T-cell (primary cell): ENCODE measurements at regions not wholly inside any gene's neighbourhood (a gene's known extent, or its start where the extent isn't known, plus 50 kb on each side); places are given as distances from the start of the nearest gene placed in this dataset.

ENCODE experiments used
- ATAC-seq, 4 experiments: fragments of 200-7000 bp in 3 of 4; fragments of 150-1000 bp in 1 of 4; cut with Tn5 transposase; replicated peaks in 1 of 4; 1 replicate in 3 of 4; 2 replicates in 1 of 4; pipeline ENCODE4 v1.10.0; 2021; ENCODE audit warnings: moderate library complexity in 3 of 4, mild to moderate bottlenecking in 2 of 4, moderate number of reproducible peaks in 1 of 4
- CTCF ChIA-PET, 2 donors: fragments of 300-600 bp; sonication (Branson Sonifier 250); formaldehyde crosslinking; loops; one replicate each; lab custom pipeline; 2022; ENCODE audit warnings: antibody characterized with exemption in 2 of 2; lab: Charles Lee
- POLR2A ChIA-PET, 2 donors: fragments of 300-600 bp; sonication (Branson Sonifier 250); formaldehyde crosslinking; loops; one replicate each; lab custom pipeline; 2022; ENCODE audit warnings: antibody characterized with exemption in 2 of 2; lab: Charles Lee
- DNase-seq, 35 experiments: peaks; one replicate each; pipeline versions ENCODE4 v3.0.0 to v3.0.0-alpha.2; 2013 to 2023
- H3K27ac ChIP-seq: one replicate; pipeline ENCODE4 v1.5.1; 2013; ENCODE audit warnings: low read length
- H3K27me3 ChIP-seq, 2 experiments: replicated peaks in 1 of 2; 1 replicate in 1 of 2; 2 replicates in 1 of 2; pipeline versions ENCODE4 v1.6.1 to v1.7.0; 2013; ENCODE audit warnings: low read length in 1 of 2, mixed read lengths in 1 of 2; ENCODE audit not compliant: control insufficient read depth in 2 of 2, insufficient read depth in 2 of 2; ENCODE audit errors: extremely low read depth in 1 of 2
- H3K36me3 ChIP-seq, 2 donors: 1 replicate in 1 of 2; 2 replicates in 1 of 2; pipeline versions ENCODE4 v1.6.1 to v1.7.0; 2013; ENCODE audit warnings: low read length in 1 of 2; ENCODE audit not compliant: control insufficient read depth in 2 of 2, insufficient read depth in 1 of 2; ENCODE audit errors: extremely low read depth in 1 of 2
- H3K4me1 ChIP-seq, 2 experiments: 1 replicate in 1 of 2; 2 replicates in 1 of 2; pipeline versions ENCODE4 v1.6.1 to v1.7.0; 2013; ENCODE audit warnings: low read length in 2 of 2, mixed read lengths in 1 of 2; ENCODE audit not compliant: insufficient read depth in 2 of 2, control insufficient read depth in 1 of 2; ENCODE audit errors: extremely low read depth in 1 of 2
- H3K4me3 ChIP-seq, 2 donors: 1 replicate in 1 of 2; 2 replicates in 1 of 2; pipeline versions ENCODE4 v1.5.1 to v1.7.0; 2013; ENCODE audit warnings: mild to moderate bottlenecking in 2 of 2, low read length in 1 of 2, moderate library complexity in 1 of 2; ENCODE audit not compliant: control insufficient read depth in 1 of 2; ENCODE audit errors: extremely low read depth in 1 of 2
- H3K9me3 ChIP-seq: 2 replicates; pipeline ENCODE4 v1.7.0; 2013
- H3K27ac Mint-ChIP-seq, 2 donors: one replicate each; pipeline ENCODE4 v1.8.0; 2020 to 2021; ENCODE audit warnings: mild to moderate bottlenecking in 2 of 2, mixed read lengths in 2 of 2
- H3K27me3 Mint-ChIP-seq, 2 donors: one replicate each; pipeline ENCODE4 v1.8.0; 2021 to 2022; ENCODE audit warnings: mixed read lengths in 2 of 2
- H3K36me3 Mint-ChIP-seq: one replicate; pipeline ENCODE4 v1.8.0; 2021; ENCODE audit warnings: mixed read lengths
- H3K4me1 Mint-ChIP-seq, 3 donors: one replicate each; pipeline ENCODE4 v1.8.0; 2020 to 2022; ENCODE audit warnings: mixed read lengths in 3 of 3, mild to moderate bottlenecking in 1 of 3
- H3K4me3 Mint-ChIP-seq, 3 donors: one replicate each; pipeline ENCODE4 v1.8.0; 2020 to 2022; ENCODE audit warnings: mild to moderate bottlenecking in 3 of 3, mixed read lengths in 3 of 3, moderate library complexity in 3 of 3
- H3K9me3 Mint-ChIP-seq, 3 donors: one replicate each; pipeline ENCODE4 v1.8.0; 2020 to 2022; ENCODE audit warnings: mixed read lengths in 3 of 3
- WGBS: methylation state at CpG from one replicate; pipeline ENCODE4 v1.1.5; 2013; ENCODE audit warnings: missing lambda C conversion rate; ENCODE audit not compliant: insufficient coverage; 5-methylcytosine and 5-hydroxymethylcytosine counted together

DNA sequence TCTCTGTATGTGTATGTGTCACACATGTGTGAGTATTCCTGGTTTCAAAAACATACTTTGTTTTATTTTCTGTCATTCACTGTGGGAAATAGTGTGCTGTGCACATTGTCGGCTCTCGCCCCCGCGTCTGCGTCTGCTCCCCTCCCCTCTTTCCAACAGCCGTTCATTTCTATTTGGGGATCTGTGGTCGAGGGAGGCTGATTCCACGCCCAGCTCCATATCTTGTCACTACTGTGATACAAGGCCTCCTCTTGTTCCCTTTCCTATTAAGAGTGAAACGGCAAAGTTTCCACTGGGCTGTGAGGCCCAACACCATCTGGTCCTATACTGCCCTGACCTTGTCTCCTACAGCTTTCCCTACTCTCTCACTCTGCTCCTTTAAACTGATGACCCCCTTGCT lies 172.5 kb upstream of the LRIG1 start:
- no peak overlapping the region for H3K27ac Mint-ChIP-seq
- ChIA-PET CTCF (no interaction called here), POLR2A (no interaction called here)
- Histone ChIP-seq H3K27ac (no peak overlapping the region), H3K36me3 (no peaks in the 10 kb centered on the region), H3K4me3 (no peak overlapping the region), H3K9me3 (no peaks in the 10 kb centered on the region), H3K4me1 (no peaks in the 10 kb centered on the region), H3K27me3 (no peaks in the 10 kb centered on the region)
- no peak overlapping the region for H3K4me3 Mint-ChIP-seq
- peaks cover 0 to 5% (median 5%) of the 10 kb centered on the region in 3 donors for H3K4me1 Mint-ChIP-seq
- peaks cover 3 to 5% of the 10 kb centered on the region in 2 donors for H3K27me3 Mint-ChIP-seq
- H3K9me3 Mint-ChIP-seq, result no peaks in the 10 kb centered on the region
- DNase-seq, result no peak
- no peaks in the 10 kb centered on the region for H3K36me3 Mint-ChIP-seq
- no peak for ATAC-seq
- WGBS, result 88% methylated on average over 9 of the region's 9 CpGs

DNA sequence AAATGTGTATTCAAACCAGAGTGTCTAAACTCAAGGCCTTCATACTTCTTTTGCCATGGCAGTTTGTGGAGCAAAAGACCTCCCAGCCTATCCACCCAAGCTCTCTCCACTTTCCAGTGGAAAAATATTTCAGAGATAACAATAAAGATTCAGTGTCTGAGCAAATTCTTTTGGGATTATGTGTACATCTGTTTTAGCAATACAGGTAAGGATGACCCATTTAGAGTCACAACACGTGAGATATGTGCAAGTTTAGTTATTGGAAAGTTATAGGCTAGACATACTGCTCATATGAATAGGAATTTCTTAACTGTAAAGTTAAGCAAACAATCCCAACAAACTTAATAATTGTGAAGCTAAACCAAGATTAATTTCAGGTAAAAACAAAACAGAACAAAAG lies 174.5 kb upstream of the LRIG1 start:
- no peak overlapping the region for H3K4me3 Mint-ChIP-seq
- Histone ChIP-seq H3K4me3 (no peak overlapping the region), H3K9me3 (no peaks in the 10 kb centered on the region), H3K36me3 (no peaks in the 10 kb centered on the region), H3K27ac (no peak overlapping the region), H3K4me1 (no peaks in the 10 kb centered on the region), H3K27me3 (no peaks in the 10 kb centered on the region)
- peaks cover 0 to 4% (median 0%) of the 10 kb centered on the region in 3 donors for H3K9me3 Mint-ChIP-seq
- no CpG with 5 or more reads among the region's 1 CpG for WGBS
- no peak overlapping the region for H3K27ac Mint-ChIP-seq
- H3K27me3 Mint-ChIP-seq, result peaks cover 7 to 10% of the 10 kb centered on the region in 2 donors
- no peaks in the 10 kb centered on the region for H3K36me3 Mint-ChIP-seq
- ATAC-seq (no peak), DNase-seq (no peak)
- POLR2A ChIA-PET, result no interaction called here
- peaks cover 0 to 5% (median 5%) of the 10 kb centered on the region in 3 donors for H3K4me1 Mint-ChIP-seq
- CTCF ChIA-PET, result no interaction called here

DNA sequence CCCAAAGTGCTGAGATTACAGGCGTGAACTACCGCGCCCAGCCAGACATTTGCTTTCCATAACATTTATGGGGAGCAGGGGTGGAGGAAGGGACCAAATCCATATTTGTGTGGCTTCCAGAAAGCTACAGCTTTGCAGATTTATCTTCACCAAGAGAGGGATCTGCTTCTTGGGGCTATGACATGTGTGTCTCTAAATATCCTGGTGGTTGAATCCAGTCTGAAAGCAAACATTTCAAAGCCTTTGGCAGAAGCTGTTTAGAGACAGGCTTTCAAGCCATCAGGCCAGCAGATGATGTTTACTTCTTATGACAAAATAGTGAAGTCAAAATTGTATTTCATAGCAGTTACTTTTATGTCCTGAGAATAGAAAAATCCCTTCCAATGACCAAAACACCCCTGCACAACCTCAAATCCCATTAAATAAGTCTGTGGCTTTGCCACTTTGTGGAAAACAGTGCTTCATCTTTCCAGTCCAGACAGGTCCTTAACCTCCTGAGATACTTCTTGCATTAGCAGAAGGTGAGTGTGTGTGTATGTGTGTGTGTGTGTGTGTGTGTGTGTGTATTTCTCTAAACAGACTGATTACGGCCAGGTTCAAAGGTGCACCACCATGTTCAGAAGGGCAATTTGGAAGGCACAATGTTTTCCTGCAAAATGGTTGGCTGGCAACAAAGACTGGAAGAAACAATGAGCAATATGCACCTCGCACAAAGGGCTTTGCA lies 191.4 kb upstream of the LRIG1 start:
- no peaks in the 10 kb centered on the region for H3K9me3 Mint-ChIP-seq
- no peak overlapping the region for H3K4me3 Mint-ChIP-seq
- H3K4me1 Mint-ChIP-seq, result no peaks in the 10 kb centered on the region
- peaks cover 7 to 17% of the 10 kb centered on the region in 2 donors for H3K27me3 Mint-ChIP-seq
- H3K27ac ChIP-seq, result no peak overlapping the region
- DNase-seq, result no peak
- ATAC-seq, result no peak
- H3K4me1 ChIP-seq, result no peaks in the 10 kb centered on the region
- no peaks in the 10 kb centered on the region for H3K36me3 ChIP-seq
- no peaks in the 10 kb centered on the region for H3K27me3 ChIP-seq
- H3K36me3 Mint-ChIP-seq, result no peaks in the 10 kb centered on the region
- 84% methylated on average over 2 of the region's 5 CpGs for WGBS
- ChIA-PET POLR2A (no interaction called here), CTCF (no interaction called here)
- no peak overlapping the region for H3K4me3 ChIP-seq
- H3K27ac Mint-ChIP-seq, result no peak overlapping the region
- no peaks in the 10 kb centered on the region for H3K9me3 ChIP-seq

DNA sequence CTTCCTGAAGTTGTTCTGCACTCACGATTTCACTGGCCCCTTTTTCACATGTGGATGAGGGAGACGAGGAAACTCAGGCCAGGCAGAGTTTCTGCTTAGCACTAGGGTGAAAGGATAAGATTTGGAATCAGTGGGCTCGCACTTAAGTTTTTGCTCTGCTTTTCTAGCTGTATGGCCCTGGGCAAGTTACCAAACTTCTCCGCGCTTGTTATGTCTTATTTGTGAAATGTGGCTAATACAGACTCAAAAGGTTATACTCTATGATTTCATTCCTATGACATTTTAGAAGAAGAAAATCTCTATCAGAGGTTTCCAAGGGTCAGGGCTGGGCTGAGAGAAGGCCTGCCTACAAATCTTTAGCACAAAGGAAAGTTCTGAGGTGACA lies 191.9 kb upstream of the LRIG1 start:
- H3K4me1 Mint-ChIP-seq, result no peaks in the 10 kb centered on the region
- H3K36me3 Mint-ChIP-seq, result no peaks in the 10 kb centered on the region
- 79% methylated on average over 2 of the region's 5 CpGs for WGBS
- H3K27me3 ChIP-seq, result no peaks in the 10 kb centered on the region
- ATAC-seq (no peak), DNase-seq (no peak)
- H3K9me3 ChIP-seq, result no peaks in the 10 kb centered on the region
- ChIA-PET POLR2A (interaction anchor here in 1 of 2 donors (0.6 kb wide), 1 partner anchor 180 kb away, joined by 3 read pairs; no protein-coding TSS in a partner anchor), CTCF (no interaction called here)
- no peaks in the 10 kb centered on the region for H3K9me3 Mint-ChIP-seq
- H3K4me1 ChIP-seq, result no peaks in the 10 kb centered on the region
- peaks cover 7 to 17% of the 10 kb centered on the region in 2 donors for H3K27me3 Mint-ChIP-seq
- no peak overlapping the region for H3K27ac Mint-ChIP-seq
- no peak overlapping the region for H3K4me3 Mint-ChIP-seq
- H3K36me3 ChIP-seq, result no peaks in the 10 kb centered on the region
- no peak overlapping the region for H3K4me3 ChIP-seq
- no peak overlapping the region for H3K27ac ChIP-seq

DNA sequence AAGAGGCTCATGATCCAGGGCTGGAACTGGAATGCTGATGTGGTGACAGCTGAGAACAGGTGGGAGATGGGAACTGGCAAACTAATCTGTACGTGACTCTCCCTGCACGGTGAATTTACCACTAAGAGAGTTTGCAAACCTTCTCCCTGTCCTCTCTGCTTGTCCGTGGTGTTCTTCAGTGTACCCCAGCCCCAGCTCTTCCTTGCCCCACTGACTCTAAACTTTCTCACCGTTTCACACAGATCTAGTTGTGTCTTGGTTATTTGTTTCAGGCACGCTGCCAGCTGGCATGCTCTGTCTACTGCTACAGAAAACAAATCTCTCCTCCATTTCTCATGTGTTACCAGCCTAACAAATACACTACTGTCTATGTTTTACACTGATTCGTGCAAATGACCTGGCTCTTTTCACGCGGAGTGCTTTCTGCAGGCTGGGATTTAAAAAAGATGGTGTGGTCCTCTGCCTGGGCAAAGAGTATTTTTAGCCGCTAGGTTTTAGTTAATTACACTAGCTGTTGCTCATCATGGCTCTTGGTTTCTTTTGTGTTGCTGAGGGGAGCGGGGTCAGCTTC lies 192.7 kb upstream of the LRIG1 start:
- Mint-ChIP-seq H3K27me3 (peaks cover 6 to 17% of the 10 kb centered on the region in 2 donors), H3K4me1 (no peaks in the 10 kb centered on the region), H3K9me3 (no peaks in the 10 kb centered on the region), H3K36me3 (no peaks in the 10 kb centered on the region), H3K27ac (no peak overlapping the region), H3K4me3 (no peak overlapping the region)
- H3K36me3 ChIP-seq, result no peaks in the 10 kb centered on the region
- no peak overlapping the region for H3K27ac ChIP-seq
- WGBS, result 85% methylated on average over 7 of the region's 10 CpGs
- no peak for DNase-seq
- ChIA-PET POLR2A (interaction anchor here in 1 of 2 donors (0.6 kb wide), 2 partner anchors 74 to 181 kb away, joined by 3 read pairs; no protein-coding TSS in a partner anchor), CTCF (no interaction called here)
- H3K9me3 ChIP-seq, result no peaks in the 10 kb centered on the region
- no peaks in the 10 kb centered on the region for H3K4me1 ChIP-seq
- ATAC-seq, result no peak
- no peaks in the 10 kb centered on the region for H3K27me3 ChIP-seq
- H3K4me3 ChIP-seq, result no peak overlapping the region

DNA sequence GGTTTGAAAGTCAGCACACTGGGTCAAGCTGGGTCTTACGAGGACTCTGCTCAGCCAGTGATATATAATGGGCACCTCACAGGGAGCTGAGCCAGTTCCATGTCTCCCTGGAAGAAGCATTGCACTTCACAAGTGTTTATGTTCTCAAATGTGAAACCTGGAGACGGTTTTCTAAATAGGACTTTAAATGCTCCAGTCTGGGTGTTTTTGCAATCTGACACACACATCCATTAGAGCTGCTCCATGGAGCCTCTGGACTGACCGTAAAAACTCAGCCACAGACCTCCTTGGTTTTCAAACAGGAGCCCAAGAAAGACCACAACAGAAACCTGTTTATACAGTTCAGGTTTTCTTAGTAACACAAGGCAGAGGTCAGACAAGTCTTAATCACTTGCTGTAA lies 201.3 kb upstream of the LRIG1 start:
- H3K36me3 ChIP-seq, result no peaks in the 10 kb centered on the region
- ATAC-seq (no peak), DNase-seq (no peak)
- H3K4me1 Mint-ChIP-seq, result no peaks in the 10 kb centered on the region
- H3K9me3 Mint-ChIP-seq, result no peaks in the 10 kb centered on the region
- H3K27ac ChIP-seq, result no peak overlapping the region
- no peaks in the 10 kb centered on the region for H3K9me3 ChIP-seq
- WGBS, result 79% methylated on average over 2 of the region's 3 CpGs
- ChIA-PET POLR2A (no interaction called here), CTCF (no interaction called here)
- no peak overlapping the region for H3K27ac Mint-ChIP-seq
- H3K27me3 Mint-ChIP-seq, result no peaks in the 10 kb centered on the region
- H3K4me3 ChIP-seq, result no peak overlapping the region
- no peak overlapping the region for H3K4me3 Mint-ChIP-seq
- no peaks in the 10 kb centered on the region for H3K36me3 Mint-ChIP-seq
- H3K4me1 ChIP-seq, result no peaks in the 10 kb centered on the region
- H3K27me3 ChIP-seq, result no peaks in the 10 kb centered on the region
